Coronary artery (tissue), 2 donors: ENCODE measurements at regions not wholly inside any gene's neighbourhood (a gene's known extent, or its start where the extent isn't known, plus 50 kb on each side); places are given as distances from the start of the nearest gene placed in this dataset.

Source experiments
- DNase-seq: peaks from one replicate; pipeline ENCODE4 v3.0.0-alpha.2; 2017; ENCODE audit warnings: low spot score
- H3K27ac ChIP-seq, 2 donors: fragments of 200-600 bp; sonication (generic); one replicate each; pipeline ENCODE4 v1.5.1; 2016 to 2019
- H3K4me3 ChIP-seq: fragments of 200-600 bp; sonication (generic); 2 replicates; pipeline ENCODE4 v1.5.1; 2016; ENCODE audit warnings: mild to moderate bottlenecking, moderate library complexity
- TF ChIP-seq, protein P1 (sequence below): fragments of 200-600 bp; sonication (generic); IDR thresholded peaks from one replicate; pipeline ENCODE4 v1.5.1; 2019; ENCODE audit warnings: antibody characterized with exemption

DNA sequence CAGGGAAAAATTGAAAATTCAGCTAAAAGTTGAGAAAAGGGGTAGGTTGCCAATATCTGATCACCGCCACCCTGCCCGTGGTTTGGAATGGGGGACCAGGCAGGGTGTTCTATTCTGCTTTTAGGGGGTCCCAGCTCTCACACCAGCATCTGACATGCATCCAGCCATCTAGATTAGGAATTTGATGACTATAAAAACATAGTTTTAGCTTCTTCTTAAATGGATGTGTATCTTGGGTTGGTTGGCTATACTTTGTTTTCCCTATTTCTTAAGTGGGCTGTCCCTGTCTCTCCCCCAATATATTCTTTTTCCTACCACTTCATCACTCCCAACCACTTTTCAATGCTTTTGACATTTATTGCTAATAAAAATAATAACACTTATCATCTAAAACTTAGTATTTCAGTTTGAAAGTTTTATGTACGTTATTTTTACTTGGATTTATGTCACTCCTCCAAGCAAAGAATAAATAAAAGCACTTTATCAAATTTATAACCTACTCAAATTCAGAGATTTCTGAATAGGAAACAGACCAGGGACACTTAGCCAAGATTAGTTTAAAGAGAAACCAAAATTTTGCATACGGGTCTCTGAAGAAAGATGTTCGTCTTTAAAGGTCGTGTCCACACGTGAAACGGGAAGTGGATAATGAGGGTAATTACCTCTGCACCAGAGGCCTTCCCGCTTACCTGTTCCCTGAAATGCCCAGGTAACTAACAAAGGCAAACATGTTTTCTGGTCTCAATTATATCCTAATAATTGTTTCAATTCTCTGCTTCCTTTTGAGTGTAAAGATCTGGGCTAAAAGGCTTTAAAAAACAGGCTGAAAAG is 233.2 kb upstream of the AUTS2 start:
- Histone ChIP-seq H3K27ac (no peak overlapping the region), H3K4me3 (no peak overlapping the region)
- TF ChIP-seq, protein P1, sequence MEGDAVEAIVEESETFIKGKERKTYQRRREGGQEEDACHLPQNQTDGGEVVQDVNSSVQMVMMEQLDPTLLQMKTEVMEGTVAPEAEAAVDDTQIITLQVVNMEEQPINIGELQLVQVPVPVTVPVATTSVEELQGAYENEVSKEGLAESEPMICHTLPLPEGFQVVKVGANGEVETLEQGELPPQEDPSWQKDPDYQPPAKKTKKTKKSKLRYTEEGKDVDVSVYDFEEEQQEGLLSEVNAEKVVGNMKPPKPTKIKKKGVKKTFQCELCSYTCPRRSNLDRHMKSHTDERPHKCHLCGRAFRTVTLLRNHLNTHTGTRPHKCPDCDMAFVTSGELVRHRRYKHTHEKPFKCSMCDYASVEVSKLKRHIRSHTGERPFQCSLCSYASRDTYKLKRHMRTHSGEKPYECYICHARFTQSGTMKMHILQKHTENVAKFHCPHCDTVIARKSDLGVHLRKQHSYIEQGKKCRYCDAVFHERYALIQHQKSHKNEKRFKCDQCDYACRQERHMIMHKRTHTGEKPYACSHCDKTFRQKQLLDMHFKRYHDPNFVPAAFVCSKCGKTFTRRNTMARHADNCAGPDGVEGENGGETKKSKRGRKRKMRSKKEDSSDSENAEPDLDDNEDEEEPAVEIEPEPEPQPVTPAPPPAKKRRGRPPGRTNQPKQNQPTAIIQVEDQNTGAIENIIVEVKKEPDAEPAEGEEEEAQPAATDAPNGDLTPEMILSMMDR: no peak
- DNase-seq: no peak

DNA sequence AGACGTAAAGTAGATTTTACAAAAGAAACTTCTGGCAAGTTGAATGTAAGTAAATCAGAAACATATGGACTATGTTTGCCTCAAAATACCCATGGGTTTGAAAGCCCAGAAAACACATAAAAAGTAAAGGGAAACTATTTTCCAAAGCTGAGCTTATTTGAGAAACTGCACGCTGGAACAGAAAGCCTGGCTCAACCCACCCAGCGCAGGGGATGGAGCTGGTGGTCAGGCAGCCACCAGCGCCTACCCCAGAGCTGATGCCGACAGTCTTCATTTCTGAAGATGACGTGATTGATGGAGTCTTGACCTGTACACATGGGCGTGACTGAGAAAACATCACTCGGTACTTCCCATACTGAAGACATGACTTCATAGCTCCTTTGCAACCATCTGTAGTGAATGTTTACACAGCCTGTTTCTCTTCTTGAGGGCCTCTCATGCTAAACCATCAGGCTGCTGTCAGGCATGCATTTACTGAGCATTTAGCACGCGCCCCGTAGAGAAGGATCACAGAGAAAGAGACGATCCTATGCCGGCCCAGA is 232.6 kb upstream of the AUTS2 start:
- Histone ChIP-seq H3K27ac (no peak overlapping the region), H3K4me3 (no peak overlapping the region)
- no peak for DNase-seq
- TF ChIP-seq, protein P1: no peak

DNA sequence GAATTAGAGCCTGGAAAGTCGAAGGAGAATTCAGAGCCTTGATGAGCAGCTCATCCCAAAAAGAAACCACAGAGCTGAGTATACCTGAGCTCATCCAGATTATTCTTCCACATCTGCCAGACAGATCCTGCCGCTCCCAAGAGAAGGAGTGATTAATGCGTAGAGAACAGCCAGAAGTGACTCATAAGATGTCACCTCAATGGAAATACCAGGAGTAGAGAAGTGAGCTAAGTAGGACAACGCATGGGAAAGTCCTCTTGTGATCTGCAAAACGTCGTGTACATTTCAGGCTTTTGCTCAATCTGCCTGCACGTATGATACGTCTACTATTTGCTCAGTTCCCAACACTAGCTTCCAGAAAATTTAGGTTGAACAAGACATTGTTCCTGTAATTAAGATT is 230.5 kb upstream of the AUTS2 start:
- DNase-seq: no peak
- TF ChIP-seq, protein P1: no peak
- H3K27ac ChIP-seq: no peak overlapping the region
- H3K4me3 ChIP-seq: no peak overlapping the region

DNA sequence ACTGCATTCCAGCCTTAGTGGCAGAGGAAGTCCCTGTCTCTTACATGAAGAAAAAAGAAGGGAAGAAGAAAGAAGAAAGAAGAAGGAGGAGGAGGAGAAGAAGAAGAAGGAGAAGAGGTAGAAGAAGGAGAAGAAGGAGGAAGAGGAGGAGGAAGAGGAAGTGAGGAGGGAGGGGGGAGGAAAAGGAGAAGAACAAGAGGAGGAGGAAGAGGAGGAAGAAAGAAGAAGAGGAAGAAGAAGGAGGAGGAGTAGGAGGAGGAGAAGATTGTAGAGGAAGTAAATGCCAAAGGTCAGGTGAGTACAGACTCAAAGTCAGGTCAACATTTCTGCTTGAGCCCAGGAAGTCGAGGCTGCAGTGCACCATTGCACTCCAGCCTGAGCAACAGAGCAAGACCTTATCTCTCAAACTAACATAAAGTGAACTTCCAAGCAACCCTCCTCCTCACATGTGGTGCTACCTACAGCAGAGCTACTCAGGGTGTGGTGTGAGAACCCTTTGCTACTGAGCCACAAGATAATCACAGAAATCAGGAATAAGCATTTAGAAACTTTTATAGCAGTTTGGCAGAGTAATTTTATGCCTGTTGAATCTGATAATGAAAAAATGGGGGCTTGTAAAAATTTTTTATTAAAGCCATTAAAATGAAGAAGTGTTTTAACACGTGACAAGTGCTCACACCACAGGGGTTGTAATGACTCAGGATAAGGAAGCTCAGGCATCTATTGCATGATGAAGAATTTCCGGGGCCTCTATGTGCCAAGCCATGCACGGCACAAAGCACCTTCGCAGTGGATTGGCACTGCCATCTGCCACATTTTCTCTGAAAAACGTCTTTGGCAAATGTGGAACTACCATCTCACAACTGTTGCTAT is 224.9 kb upstream of the AUTS2 start:
- peak overlapping the region; percentile 36 for H3K4me3 ChIP-seq
- DNase-seq: no peak
- TF ChIP-seq, protein P1: no peak
- peak overlapping the region in 1 of 2 donors; percentile 41 for H3K27ac ChIP-seq

DNA sequence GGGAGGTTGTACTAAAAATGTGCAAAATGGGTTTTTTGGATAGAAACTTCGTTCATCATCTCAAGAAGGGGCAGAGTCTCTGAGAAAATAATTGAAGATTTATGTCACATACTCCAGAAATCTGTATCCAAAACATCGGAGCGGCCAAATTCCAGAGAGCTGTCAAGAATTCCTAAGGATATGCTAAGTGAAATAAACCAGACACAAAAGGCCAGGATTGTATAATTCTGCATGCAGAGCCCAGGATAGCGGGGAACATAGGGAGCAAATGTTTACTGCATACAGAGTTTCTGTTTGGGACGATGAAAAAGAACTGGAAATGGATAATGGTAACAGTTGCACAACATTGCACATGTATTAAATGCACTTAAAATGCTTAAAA is 224.2 kb upstream of the AUTS2 start:
- Histone ChIP-seq H3K27ac (no peak overlapping the region), H3K4me3 (peak overlapping the region; percentile 36)
- DNase-seq: no peak
- TF ChIP-seq, protein P1: no peak

DNA sequence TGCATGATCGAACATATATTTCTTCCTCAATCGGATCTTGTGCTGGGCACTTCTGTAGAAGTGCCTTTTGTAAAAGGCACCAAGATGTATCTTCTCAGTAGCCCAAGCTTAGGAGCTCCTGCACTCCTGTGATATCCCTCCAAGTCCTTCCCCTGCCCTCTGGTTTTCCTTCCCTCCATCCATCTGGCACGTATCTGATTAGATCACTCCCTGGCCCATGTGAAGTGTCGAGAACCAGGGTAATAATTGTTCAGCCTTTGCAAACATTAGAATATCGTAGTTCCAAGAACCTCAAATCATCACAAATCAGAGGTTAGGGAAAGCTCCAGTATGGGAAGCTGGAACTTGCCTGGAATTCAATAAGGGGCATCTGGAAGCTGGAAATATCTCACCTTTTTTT is 221.1 kb upstream of the AUTS2 start:
- no peak overlapping the region for H3K27ac ChIP-seq
- no peak overlapping the region for H3K4me3 ChIP-seq
- TF ChIP-seq, protein P1: no peak
- no peak for DNase-seq
